ENCODE measurements at regions not wholly inside any gene's neighbourhood (a gene's known extent, or its start where the extent isn't known, plus 50 kb on each side); places are given as distances from the start of the nearest gene placed in this dataset.
"Not testable (repeated sequence)": the region's sequence is repeated elsewhere in the genome, so short reads cannot be mapped to it uniquely, and the experiment has no call there.

DNA sequence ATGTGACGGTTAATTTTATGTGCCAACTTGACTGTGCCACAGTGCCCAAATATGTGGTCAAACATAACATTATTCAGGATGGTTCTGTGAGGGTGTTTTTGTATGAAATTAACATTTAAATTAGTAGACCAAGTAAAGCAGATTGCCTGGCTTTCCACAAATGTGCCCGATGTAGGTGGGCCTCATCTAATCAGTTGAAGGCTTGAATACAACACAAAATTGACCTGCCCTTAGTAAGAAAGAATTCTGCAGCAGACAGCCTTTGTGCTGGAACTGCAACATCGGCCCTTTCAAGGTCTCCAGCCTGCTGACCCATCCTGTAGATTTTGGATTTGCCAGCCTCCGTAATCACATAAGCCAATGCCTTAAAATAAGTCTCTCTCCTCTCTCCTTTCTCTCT lies 215.9 kb downstream of the MEX3B start:
- 32% methylated on average over 4 of the region's 4 CpGs for WGBS (ENCODE audit: missing lambda C conversion rate)
- CTCF ChIA-PET = no interaction called here
- Histone ChIP-seq H3K4me1 (no peaks in the 10 kb centered on the region), H3K9me3 (no peaks in the 10 kb centered on the region), H3K4me3 (no peak overlapping the region), H3K27ac (no peak overlapping the region), H3K4me2 (no peak overlapping the region)
- DNase-seq (ENCODE audit: low read depth in 1 of 2, low spot score in 1 of 2) (no peak), FAIRE-seq (no peak), ATAC-seq (no peak)
- POLR2A ChIA-PET = no interaction called here
- TF ChIP-seq NFE2L2 (conservative IDR thresholded peaks at IDR 0.05; ENCODE audit: low read length) (no peak), PHF8 (IDR thresholded peaks at IDR 0.05; ENCODE audit: borderline replicate concordance, low read depth) (no peak), CBX8 (IDR thresholded peaks at IDR 0.05) (no peak), GATA3 (IDR thresholded peaks at IDR 0.05; ENCODE audit: borderline replicate concordance) (no peak), ZSCAN20 (CRISPR knock-in tag; IDR thresholded peaks at IDR 0.05) (no peak), TP53 (CRISPR knock-in tag; IDR thresholded peaks at IDR 0.05) (no peak), EHMT2 (IDR thresholded peaks at IDR 0.05; ENCODE audit: low read depth) (no peak), KDM5A (IDR thresholded peaks at IDR 0.05) (no peak), MAFK (IDR thresholded peaks at IDR 0.05; ENCODE audit: partially characterized antibody) (no peak), ZNF302 (CRISPR knock-in tag; IDR thresholded peaks at IDR 0.05) (no peak), TFCP2L1 (CRISPR knock-in tag; IDR thresholded peaks at IDR 0.05) (no peak), EHF (CRISPR knock-in tag; IDR thresholded peaks at IDR 0.05) (no peak), HOXB13 (CRISPR knock-in tag; IDR thresholded peaks at IDR 0.05; ENCODE audit: low read depth) (no peak)

GRCh38 chr15:81828135-81828534 lies 217.7 kb downstream of the MEX3B start:
- Histone ChIP-seq H3K27ac (no peak overlapping the region), H3K4me1 (no peaks in the 10 kb centered on the region), H3K4me2 (no peak overlapping the region), H3K4me3 (no peak overlapping the region), H3K9me3 (no peaks in the 10 kb centered on the region)
- ChIA-PET CTCF (no interaction called here), POLR2A (no interaction called here)
- FAIRE-seq (no peak), DNase-seq (ENCODE audit: low read depth in 1 of 2, low spot score in 1 of 2) (no peak), ATAC-seq (0 out of 6 replicates have a peak, but pooled peaks of 1 of the 2 experiments have one; percentile 30)
- TF ChIP-seq CHD4 (IDR thresholded peaks at IDR 0.05; ENCODE audit: borderline replicate concordance) (no peak), MAFK (IDR thresholded peaks at IDR 0.05; ENCODE audit: partially characterized antibody) (no peak), ZC3H11A (IDR thresholded peaks at IDR 0.05) (peak; percentile 87), REST (IDR thresholded peaks at IDR 0.05) (no peak), JUN (IDR thresholded peaks at IDR 0.05) (no peak)

- CTCF ChIA-PET = no interaction called here
- FAIRE-seq (no peak), DNase-seq (ENCODE audit: low read depth in 1 of 2, low spot score in 1 of 2) (no peak), ATAC-seq (no peak)
- no peaks in the 10 kb centered on the region for H3K4me1 ChIP-seq
- H3K27ac ChIP-seq = no peak overlapping the region
- WGBS (ENCODE audit: missing lambda C conversion rate) = 10% methylated on average over 2 of the region's 2 CpGs
- H3K9me3 ChIP-seq = no peaks in the 10 kb centered on the region
- no peak for TF ChIP-seq CHD2 (IDR thresholded peaks at IDR 0.05; ENCODE audit: low read length, partially characterized antibody)
- no peak for TF ChIP-seq TFCP2L1 (CRISPR knock-in tag; IDR thresholded peaks at IDR 0.05)
- no peak for TF ChIP-seq FOXS1 (CRISPR knock-in tag; IDR thresholded peaks at IDR 0.05)
- no peak for TF ChIP-seq ZNF302 (CRISPR knock-in tag; IDR thresholded peaks at IDR 0.05)
- no peak for TF ChIP-seq JUNB (IDR thresholded peaks at IDR 0.05)
- TF ChIP-seq, protein P1, sequence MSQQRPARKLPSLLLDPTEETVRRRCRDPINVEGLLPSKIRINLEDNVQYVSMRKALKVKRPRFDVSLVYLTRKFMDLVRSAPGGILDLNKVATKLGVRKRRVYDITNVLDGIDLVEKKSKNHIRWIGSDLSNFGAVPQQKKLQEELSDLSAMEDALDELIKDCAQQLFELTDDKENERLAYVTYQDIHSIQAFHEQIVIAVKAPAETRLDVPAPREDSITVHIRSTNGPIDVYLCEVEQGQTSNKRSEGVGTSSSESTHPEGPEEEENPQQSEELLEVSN (IDR thresholded peaks at IDR 0.05; ENCODE audit: borderline replicate concordance, low read depth) = no peak
- no peak for TF ChIP-seq EHF (CRISPR knock-in tag; IDR thresholded peaks at IDR 0.05)
- no peak for TF ChIP-seq HDAC2 (IDR thresholded peaks at IDR 0.05)
- no peak for TF ChIP-seq SREBF2 (IDR thresholded peaks at IDR 0.05)
- TF ChIP-seq ZC3H11A (IDR thresholded peaks at IDR 0.05) = no peak
- TF ChIP-seq MAZ (IDR thresholded peaks at IDR 0.05; ENCODE audit: borderline replicate concordance, low read depth, low read length) = no peak
- TF ChIP-seq TP53 (CRISPR knock-in tag; IDR thresholded peaks at IDR 0.05) = no peak
- no peak for TF ChIP-seq PHF8 (IDR thresholded peaks at IDR 0.05; ENCODE audit: borderline replicate concordance, low read depth)
- no peak for TF ChIP-seq ZSCAN20 (CRISPR knock-in tag; IDR thresholded peaks at IDR 0.05)
- TF ChIP-seq RARB (CRISPR knock-in tag; IDR thresholded peaks at IDR 0.05) = no peak
- POLR2A ChIA-PET = no interaction called here
- no peak overlapping the region for H3K4me3 ChIP-seq
- no peak overlapping the region for H3K4me2 ChIP-seq
These were observed 220.7 kb downstream of the MEX3B start for GRCh38 chr15:81825136-81825535.

GRCh38 chr15:81822587-81822986 lies 223.2 kb downstream of the MEX3B start:
- H3K4me3 ChIP-seq; FAIRE-seq; DNase-seq (ENCODE audit: low read depth in 1 of 2, low spot score in 1 of 2); H3K9me3 ChIP-seq; H3K4me2 ChIP-seq; ATAC-seq; CTCF ChIA-PET; POLR2A ChIA-PET; H3K4me1 ChIP-seq; H3K27ac ChIP-seq: not testable (repeated sequence)
- 0% methylated on average over 1 of the region's 1 CpG for WGBS (ENCODE audit: missing lambda C conversion rate)

Data from A549 (cell line).